Left lung (tissue), 4 donors: ENCODE measurements at regions not wholly inside any gene's neighbourhood (a gene's known extent, or its start where the extent isn't known, plus 50 kb on each side); places are given as distances from the start of the nearest gene placed in this dataset.

Source experiments
- ATAC-seq: fragments of 200-7000 bp; cut with Tn5 transposase; one replicate; pipeline ENCODE4 v1.9.1; 2020; ENCODE audit warnings: moderate library complexity
- DNase-seq, 4 donors: peaks; one replicate each; pipeline ENCODE4 v3.0.0-alpha.2; 2013 to 2020
- H3K27ac ChIP-seq, 2 donors: fragments of 200-600 bp; sonication (generic) in 1 of 2; one replicate each; pipeline versions ENCODE4 v1.5.0 to v1.8.0; 2020 to 2021
- H3K27me3 ChIP-seq, 2 donors: fragments of 200-600 bp; sonication (generic) in 1 of 2; one replicate each; pipeline versions ENCODE4 v1.5.0 to v1.8.0; 2020 to 2021
- H3K36me3 ChIP-seq, 2 donors: fragments of 200-600 bp; sonication (generic) in 1 of 2; one replicate each; pipeline versions ENCODE4 v1.5.0 to v1.8.0; 2020 to 2021
- H3K4me1 ChIP-seq, 2 donors: fragments of 200-600 bp; one replicate each; pipeline ENCODE4 v1.8.0; 2021
- H3K4me3 ChIP-seq, 2 donors: fragments of 200-600 bp; sonication (generic) in 1 of 2; one replicate each; pipeline versions ENCODE4 v1.5.0 to v1.8.0; 2020 to 2021; ENCODE audit warnings: mild to moderate bottlenecking in 1 of 2
- H3K9me3 ChIP-seq, 2 donors: fragments of 200-600 bp; sonication (generic) in 1 of 2; one replicate each; pipeline versions ENCODE4 v1.5.0 to v1.8.0; 2020 to 2021
- CTCF ChIP-seq, 2 donors: fragments of 200-600 bp; sonication (generic) in 1 of 2; IDR thresholded peaks; one replicate each; pipeline versions ENCODE4 v1.5.0 to v1.8.0; 2021; ENCODE audit warnings: antibody characterized with exemption in 2 of 2
- intact Hi-C, 2 donors: fragments of 100-400 bp; cut with DNase I; formaldehyde crosslinking; loops; one replicate each; pipeline versions ENCODE4 v1.11.2 to v1.14.2; 2022
- donor health status: DM: no; HTN: yes; CAD: no.
- donor health status: DM: no; HTN: no; CAD: no.

DNA sequence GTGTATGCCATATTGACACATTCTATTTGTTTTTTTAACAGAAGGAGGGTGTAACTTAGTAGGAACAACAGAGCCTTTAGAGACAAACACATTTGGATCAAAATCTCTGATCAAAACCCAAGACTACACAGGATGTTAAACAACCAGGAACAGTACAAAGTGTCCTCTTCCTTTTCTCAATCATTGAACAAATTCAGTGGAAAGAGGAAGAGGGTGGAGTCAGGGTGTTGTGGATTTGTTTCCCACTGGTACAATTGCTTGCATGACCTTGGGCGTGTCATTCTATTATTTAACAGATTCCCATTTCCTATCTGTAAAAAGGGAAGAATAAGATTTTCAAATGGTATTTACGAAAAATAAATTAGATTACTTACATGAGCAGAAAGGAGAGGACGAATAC is 1162.8 kb upstream of the PRKX start:
- ATAC-seq: peak; percentile 27
- DNase-seq: no peak
- Histone ChIP-seq H3K9me3 (no peaks in the 10 kb centered on the region), H3K36me3 (no peaks in the 10 kb centered on the region), H3K27me3 (no peaks in the 10 kb centered on the region), H3K27ac (no peak overlapping the region), H3K4me3 (no peak overlapping the region), H3K4me1 (no peaks in the 10 kb centered on the region)
- TF ChIP-seq CTCF (IDR thresholded peaks at IDR 0.05): no peak
- intact Hi-C loops: no loop called here

DNA sequence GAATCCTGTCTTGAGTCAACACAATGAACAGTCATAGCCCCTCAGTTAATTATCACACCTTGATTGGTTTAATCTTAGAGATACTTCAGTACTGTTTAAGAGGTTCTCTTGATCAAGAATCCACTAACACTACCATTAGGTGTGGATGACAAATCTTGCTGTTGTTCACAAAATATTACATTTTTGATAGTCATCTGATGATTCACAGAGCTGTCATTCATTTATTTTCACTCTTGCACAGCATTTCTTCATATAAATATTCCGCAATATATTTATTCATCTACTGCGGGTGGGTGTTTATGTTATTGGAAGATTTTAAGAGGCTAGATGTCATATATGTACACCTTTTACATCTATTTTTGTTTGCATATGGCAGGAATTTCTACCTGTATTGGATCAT is 1138.1 kb upstream of the PRKX start:
- no peak for TF ChIP-seq CTCF (IDR thresholded peaks at IDR 0.05)
- intact Hi-C loops: no loop called here
- ATAC-seq: no peak

GRCh38 chrX:4850312-4850711 is 1136.9 kb upstream of the PRKX start:
- intact Hi-C loops: no loop called here
- DNase-seq (no peak), ATAC-seq (no peak)
- no peak overlapping the region for H3K27ac ChIP-seq
- no peaks in the 10 kb centered on the region for H3K9me3 ChIP-seq
- no peaks in the 10 kb centered on the region for H3K36me3 ChIP-seq
- no peak for TF ChIP-seq CTCF (IDR thresholded peaks at IDR 0.05)
- no peaks in the 10 kb centered on the region for H3K4me1 ChIP-seq
- H3K4me3 ChIP-seq: no peak overlapping the region
- H3K27me3 ChIP-seq: no peaks in the 10 kb centered on the region

More for the DNA sequence above, 1138.1 kb upstream of the PRKX start:
- no peaks in the 10 kb centered on the region for H3K27me3 ChIP-seq
- H3K9me3 ChIP-seq: no peaks in the 10 kb centered on the region
- H3K27ac ChIP-seq: no peak overlapping the region
- no peak for DNase-seq
- no peak overlapping the region for H3K4me3 ChIP-seq
- no peaks in the 10 kb centered on the region for H3K36me3 ChIP-seq
- H3K4me1 ChIP-seq: no peaks in the 10 kb centered on the region

GRCh38 chrX:4844376-4844775 is 1130.9 kb upstream of the PRKX start:
- Histone ChIP-seq H3K9me3 (no peaks in the 10 kb centered on the region), H3K4me1 (no peaks in the 10 kb centered on the region), H3K27me3 (no peaks in the 10 kb centered on the region), H3K36me3 (no peaks in the 10 kb centered on the region), H3K4me3 (no peak overlapping the region), H3K27ac (no peak overlapping the region)
- peak in 1 of 4 donors; percentile 7 for DNase-seq
- peak; percentile 32 for ATAC-seq
- TF ChIP-seq CTCF (IDR thresholded peaks at IDR 0.05): no peak
- intact Hi-C loops: no loop called here

DNA sequence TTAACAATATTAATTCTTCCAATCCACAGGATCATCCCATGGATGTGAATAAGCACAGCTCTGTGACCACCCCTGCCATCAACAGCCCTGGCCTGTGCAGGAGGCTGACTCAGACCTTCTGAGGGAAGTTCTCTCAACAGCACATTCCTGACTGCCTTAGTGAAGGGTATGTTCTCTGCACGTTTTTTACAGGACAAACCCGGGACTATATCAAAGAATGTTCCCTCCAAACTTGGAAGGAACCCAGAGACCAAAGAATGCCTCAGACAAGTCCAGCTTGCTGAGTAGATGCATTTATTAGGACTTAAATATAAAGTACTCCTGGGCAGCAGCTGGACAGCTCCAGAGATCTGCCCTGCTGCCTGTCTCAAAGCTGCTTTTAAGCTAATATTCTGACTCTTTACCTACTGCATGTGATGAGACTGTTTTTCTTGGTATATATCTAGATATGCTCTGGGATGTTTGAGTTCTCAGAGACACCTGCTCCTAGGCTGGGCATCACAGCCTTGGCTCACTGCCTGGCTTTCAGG is 1127.8 kb upstream of the PRKX start:
- H3K27ac ChIP-seq: no peak overlapping the region
- intact Hi-C loops: no loop called here
- no peak for TF ChIP-seq CTCF (IDR thresholded peaks at IDR 0.05)
- H3K4me1 ChIP-seq: no peaks in the 10 kb centered on the region
- ATAC-seq (no peak), DNase-seq (no peak)
- H3K4me3 ChIP-seq: no peak overlapping the region
- no peaks in the 10 kb centered on the region for H3K27me3 ChIP-seq
- H3K9me3 ChIP-seq: no peaks in the 10 kb centered on the region
- no peaks in the 10 kb centered on the region for H3K36me3 ChIP-seq
